HepG2 (cell line): ENCODE measurements at regions not wholly inside any gene's neighbourhood (a gene's known extent, or its start where the extent isn't known, plus 50 kb on each side); places are given as distances from the start of the nearest gene placed in this dataset.

Experiments
- ATAC-seq: fragments of 200-7000 bp; cut with Tn5 transposase; 3 replicates; pipeline ENCODE4 v1.9.1; 2020; ENCODE audit warnings: mild to moderate bottlenecking, moderate library complexity
- BruUV-seq: library from RNA; stranded (reverse); fragments of 400-500 nt; replicated peaks from 2 replicates; lab custom pipeline; 2021; lab: Mats Ljungman, UMichigan
- CTCF ChIA-PET: fragments of 300-600 bp; formaldehyde crosslinking; extraction: SDS; loops from one replicate; lab custom pipeline; 2021; ENCODE audit warnings: low total read pairs, inconsistent platforms, low intra/inter-chr PET ratio; lab: Yijun Ruan, JAX
- POLR2A ChIA-PET: fragments of 350-600 bp; sonication (Branson Sonifier 250); formaldehyde crosslinking; loops from one replicate; lab custom pipeline; 2020; ENCODE audit warnings: antibody characterized with exemption, inconsistent platforms; lab: Yijun Ruan, JAX
- DNase-seq: peaks from one replicate; pipeline ENCODE4 v3.0.0-alpha.2; 2015; ENCODE audit warnings: low spot score
- FAIRE-seq: peaks from 3 replicates; lab custom pipeline; 2011; peaks lifted over from hg19 to GRCh38; lab: Jason Lieb, UNC
- H2AFZ ChIP-seq: one replicate; pipeline ENCODE4 v1.6.1; 2011; ENCODE audit warnings: low read length, inconsistent platforms
- H3K27ac ChIP-seq: fragments of 300-600 bp; 3 replicates; pipeline ENCODE4 v1.8.0; 2011; ENCODE audit warnings: mixed run types, mild to moderate bottlenecking, mixed read lengths, low read length, inconsistent platforms; ENCODE audit not compliant: insufficient read depth; ENCODE audit errors: extremely low read length
- H3K27me3 ChIP-seq, 2 experiments: fragments of 200-600 bp in 1 of 2; 2 replicates in 1 of 2; 3 replicates in 1 of 2; pipeline versions ENCODE4 v1.6.0 to v1.8.0; 2011; ENCODE audit warnings: low read length in 2 of 2, mild to moderate bottlenecking in 2 of 2, moderate library complexity in 2 of 2, inconsistent platforms in 1 of 2; ENCODE audit not compliant: insufficient read depth in 2 of 2, control insufficient read depth in 1 of 2
- H3K36me3 ChIP-seq, 2 experiments: fragments of 200-600 bp in 1 of 2; replicated peaks in 1 of 2; 2 replicates in 1 of 2; 3 replicates in 1 of 2; pipeline versions ENCODE4 v1.5.1 to v1.8.0; 2011; ENCODE audit warnings: low read length in 2 of 2, inconsistent platforms in 1 of 2; ENCODE audit not compliant: insufficient read depth in 2 of 2, control insufficient read depth in 1 of 2
- H3K4me1 ChIP-seq: 2 replicates; pipeline ENCODE4 v1.5.1; 2012; ENCODE audit warnings: low read length, inconsistent platforms; ENCODE audit not compliant: insufficient read depth
- H3K4me2 ChIP-seq: 2 replicates; pipeline ENCODE4 v1.6.0; 2011; ENCODE audit warnings: low read depth, low read length, inconsistent platforms
- H3K4me3 ChIP-seq, 3 experiments: fragments of 200-600 bp in 1 of 3; sonication (generic), shearing (Covaris generic) in 1 of 3; replicated peaks in 1 of 3; 2 replicates each; pipeline ENCODE4 v1.5.1; 2011 to 2016; ENCODE audit warnings: low read length in 3 of 3, inconsistent platforms in 2 of 3, low read depth in 2 of 3, mild to moderate bottlenecking in 2 of 3, control low read depth in 1 of 3, mixed read lengths in 1 of 3; ENCODE audit not compliant: insufficient read depth in 1 of 3
- H3K79me2 ChIP-seq: one replicate; pipeline ENCODE4 v1.6.1; 2011; ENCODE audit warnings: low read length, inconsistent platforms; ENCODE audit not compliant: insufficient read depth
- H3K9ac ChIP-seq: 2 replicates; pipeline ENCODE4 v1.6.0; 2011; ENCODE audit warnings: mild to moderate bottlenecking, low read depth, low read length, inconsistent platforms; ENCODE audit not compliant: insufficient read depth
- H3K9me3 ChIP-seq: 2 replicates; pipeline ENCODE4 v1.5.1; 2012; ENCODE audit warnings: mild to moderate bottlenecking, low read length
- H4K20me1 ChIP-seq: 2 replicates; pipeline ENCODE4 v1.6.0; 2011; ENCODE audit warnings: inconsistent platforms, mild to moderate bottlenecking, low read length, moderate library complexity; ENCODE audit not compliant: insufficient read depth
- ATF7 ChIP-seq, 2 experiments: fragments of 450-650 bp in 1 of 2; sonication (generic) in 1 of 2; formaldehyde crosslinking in 1 of 2; IDR thresholded peaks; 2 replicates each; pipeline versions ENCODE4 v1.4.0 to v1.6.1; 2016 to 2020; ENCODE audit warnings: antibody characterized with exemption in 1 of 2, mild to moderate bottlenecking in 1 of 2, missing genetic modification reagents in 1 of 2
- GABPA ChIP-seq, 2 experiments: IDR thresholded peaks; 2 replicates each; pipeline ENCODE4 v1.6.1; 2011 to 2016; ENCODE audit warnings: low read depth in 2 of 2, low read length in 1 of 2, missing biosample characterization in 1 of 2, missing genetic modification characterization in 1 of 2
- ZFP37 ChIP-seq: sonication (generic); formaldehyde crosslinking; IDR thresholded peaks from 2 replicates; pipeline ENCODE4 v1.4.0; 2020; ENCODE audit warnings: missing genetic modification reagents, borderline replicate concordance
- ZNF713 ChIP-seq: sonication (generic); formaldehyde crosslinking; IDR thresholded peaks from 2 replicates; pipeline ENCODE4 v1.4.0; 2020; ENCODE audit warnings: mild to moderate bottlenecking, missing genetic modification reagents
- ZNF768 ChIP-seq: sonication (generic); formaldehyde crosslinking; IDR thresholded peaks from 2 replicates; pipeline ENCODE4 v1.4.0; 2020; ENCODE audit warnings: missing genetic modification reagents
- ZNF878 ChIP-seq: sonication (generic); formaldehyde crosslinking; IDR thresholded peaks from 2 replicates; pipeline ENCODE4 v1.8.1; 2023; ENCODE audit warnings: mild to moderate bottlenecking, missing genetic modification reagents, moderate library complexity
- WGBS: methylation state at CpG from one replicate; pipeline ENCODE4 v1.1.6; 2017; ENCODE audit warnings: low lambda C conversion rate; 5-methylcytosine and 5-hydroxymethylcytosine counted together
- in situ Hi-C: cut with HindIII; loops from 2 replicates; pipeline ENCODE4 v1.10.0; 2017; ENCODE audit warnings: low pct_unique_long_range_greater_than_20kb; ENCODE audit not compliant: extremely low pct_ligation_motif_present
- intact Hi-C: fragments of 100-400 bp; cut with micrococcal nuclease; formaldehyde crosslinking; loops from one replicate; pipeline ENCODE4 v1.10.0; 2022; ENCODE audit not compliant: unreplicated experiment
- TF ChIP-seq, protein P1 (sequence below): sonication (generic); formaldehyde crosslinking; IDR thresholded peaks from 2 replicates; pipeline ENCODE4 v1.5.1; 2020; ENCODE audit warnings: missing genetic modification reagents, mild to moderate bottlenecking, borderline replicate concordance
- TF ChIP-seq, protein P2 (sequence below): IDR thresholded peaks from 2 replicates; pipeline ENCODE4 v1.6.1; 2016; ENCODE audit warnings: missing genetic modification reagents, missing compliant biosample characterization

DNA sequence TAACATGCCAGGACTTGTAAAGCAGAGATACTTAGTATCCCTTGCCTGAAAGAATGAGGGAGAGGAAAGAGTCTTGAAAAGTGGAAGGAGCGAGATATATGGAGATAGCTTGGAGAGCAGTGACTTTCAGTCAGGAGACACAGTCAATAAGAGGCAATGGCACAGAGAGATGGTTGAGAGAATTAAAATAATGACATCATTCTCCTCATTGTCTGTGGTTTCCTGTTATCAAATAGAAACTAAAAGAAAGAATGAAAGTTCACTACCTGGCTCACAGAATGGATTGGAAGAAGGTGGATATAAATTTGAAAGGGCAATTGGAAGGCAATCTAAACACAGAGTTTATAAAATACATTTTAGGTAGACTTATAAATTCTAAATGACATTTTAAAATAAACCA is 760.2 kb upstream of the AADAT start:
- DNase-seq (no peak), ATAC-seq (no peak)
- no TSS peak for BruUV-seq
- Histone ChIP-seq H3K4me2 (no peak overlapping the region), H4K20me1 (no peaks in the 10 kb centered on the region), H3K9ac (no peak overlapping the region)
- intact Hi-C loops, result no loop called here
- TF ChIP-seq ZNF713 (CRISPR knock-in tag), result no peak
- peak; percentile 81 for TF ChIP-seq ATF7 (IDR thresholded peaks at IDR 0.05)
- no peak for TF ChIP-seq ATF7 (CRISPR knock-in tag; IDR thresholded peaks at IDR 0.05)
- TF ChIP-seq, all 625 proteins: peak for 1
- Histone ChIP-seq H3K9me3 (no peaks in the 10 kb centered on the region), H3K79me2 (no peaks in the 10 kb centered on the region), H3K4me3 (no peak overlapping the region), H3K36me3 (no peaks in the 10 kb centered on the region), H2AFZ (no peak overlapping the region), H3K27me3 (no peaks in the 10 kb centered on the region), H3K4me1 (no peaks in the 10 kb centered on the region), H3K27ac (no peak overlapping the region)
- CTCF ChIA-PET, result no interaction called here
- in situ Hi-C loops, result loop anchor here (25.0 kb wide), 1 partner anchor 713 kb away; no protein-coding TSS in a partner anchor
- 13% methylated on average over 1 of the region's 1 CpG for WGBS
- FAIRE-seq, result no peak
- POLR2A ChIA-PET, result no interaction called here

DNA sequence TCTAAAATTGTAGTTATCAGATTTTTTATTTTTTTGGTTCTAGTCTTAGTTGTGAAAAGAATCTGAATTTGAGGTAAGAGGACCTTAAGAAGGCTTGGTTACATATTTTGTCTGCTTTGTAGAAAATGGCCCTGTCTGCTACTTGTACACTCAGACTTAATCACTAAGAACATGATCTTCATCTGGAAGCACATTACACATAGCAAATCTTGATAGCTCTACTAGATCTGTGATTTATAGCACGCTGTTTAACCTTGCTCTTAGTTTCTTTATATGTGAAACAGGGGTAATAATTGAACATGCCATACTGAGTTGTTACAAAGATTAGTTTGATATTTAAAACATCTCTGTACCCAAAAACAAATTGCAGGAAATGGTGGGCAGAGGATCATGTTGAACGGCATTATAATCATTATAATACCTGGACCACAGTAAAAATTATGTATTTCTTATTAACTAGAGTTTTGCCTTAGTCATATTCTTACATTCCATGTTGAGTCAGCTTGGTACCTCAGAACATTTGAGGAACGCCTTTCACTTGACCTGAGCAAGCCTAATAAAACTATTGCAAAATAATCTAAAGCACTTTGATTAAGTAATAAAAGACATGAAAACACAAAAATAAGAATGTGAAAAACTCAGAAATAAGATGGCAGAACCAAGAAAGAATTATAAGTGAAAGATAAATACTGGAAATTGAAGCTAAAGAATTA is 738.0 kb upstream of the AADAT start:
- ChIA-PET CTCF (no interaction called here), POLR2A (no interaction called here)
- DNase-seq (no peak), FAIRE-seq (no peak), ATAC-seq (no peak)
- Histone ChIP-seq H3K4me3 (no peak overlapping the region), H3K9ac (no peak overlapping the region), H3K4me1 (no peaks in the 10 kb centered on the region), H3K79me2 (no peaks in the 10 kb centered on the region), H2AFZ (no peak overlapping the region), H4K20me1 (no peaks in the 10 kb centered on the region), H3K4me2 (no peak overlapping the region), H3K27me3 (no peaks in the 10 kb centered on the region), H3K27ac (no peak overlapping the region), H3K9me3 (no peaks in the 10 kb centered on the region), H3K36me3 (no peaks in the 10 kb centered on the region)
- in situ Hi-C loops, result loop anchor here (25.0 kb wide), 1 partner anchor 690 kb away; no protein-coding TSS in a partner anchor
- 0% methylated on average over 3 of the region's 3 CpGs for WGBS
- intact Hi-C loops, result no loop called here
- no TSS peak for BruUV-seq
- TF ChIP-seq ZNF878 (CRISPR knock-in tag), result no peak
- TF ChIP-seq, protein P1, sequence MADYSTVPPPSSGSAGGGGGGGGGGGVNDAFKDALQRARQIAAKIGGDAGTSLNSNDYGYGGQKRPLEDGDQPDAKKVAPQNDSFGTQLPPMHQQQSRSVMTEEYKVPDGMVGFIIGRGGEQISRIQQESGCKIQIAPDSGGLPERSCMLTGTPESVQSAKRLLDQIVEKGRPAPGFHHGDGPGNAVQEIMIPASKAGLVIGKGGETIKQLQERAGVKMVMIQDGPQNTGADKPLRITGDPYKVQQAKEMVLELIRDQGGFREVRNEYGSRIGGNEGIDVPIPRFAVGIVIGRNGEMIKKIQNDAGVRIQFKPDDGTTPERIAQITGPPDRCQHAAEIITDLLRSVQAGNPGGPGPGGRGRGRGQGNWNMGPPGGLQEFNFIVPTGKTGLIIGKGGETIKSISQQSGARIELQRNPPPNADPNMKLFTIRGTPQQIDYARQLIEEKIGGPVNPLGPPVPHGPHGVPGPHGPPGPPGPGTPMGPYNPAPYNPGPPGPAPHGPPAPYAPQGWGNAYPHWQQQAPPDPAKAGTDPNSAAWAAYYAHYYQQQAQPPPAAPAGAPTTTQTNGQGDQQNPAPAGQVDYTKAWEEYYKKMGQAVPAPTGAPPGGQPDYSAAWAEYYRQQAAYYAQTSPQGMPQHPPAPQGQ (CRISPR knock-in tag), result no peak
- no peak for TF ChIP-seq GABPA (IDR thresholded peaks at IDR 0.05; ENCODE audit: low read depth, low read length)
- no peak for TF ChIP-seq GABPA (CRISPR knock-in tag; IDR thresholded peaks at IDR 0.05; ENCODE audit: low read depth)
- TF ChIP-seq ZFP37, result no peak
- TF ChIP-seq ZNF768 (CRISPR knock-in tag), result no peak
- TF ChIP-seq, protein P2, sequence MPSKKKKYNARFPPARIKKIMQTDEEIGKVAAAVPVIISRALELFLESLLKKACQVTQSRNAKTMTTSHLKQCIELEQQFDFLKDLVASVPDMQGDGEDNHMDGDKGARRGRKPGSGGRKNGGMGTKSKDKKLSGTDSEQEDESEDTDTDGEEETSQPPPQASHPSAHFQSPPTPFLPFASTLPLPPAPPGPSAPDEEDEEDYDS, result no peak
